Activated CD4-positive, alpha-beta memory T cell treated with anti-CD3 and anti-CD28 coated beads, Interleukin-2, amount 10 ng/mL, durations not matched to agents 7 days and 5 days (primary cell): ENCODE measurements at regions not wholly inside any gene's neighbourhood (a gene's known extent, or its start where the extent isn't known, plus 50 kb on each side); places are given as distances from the start of the nearest gene placed in this dataset.

Experiments used
- CTCF ChIA-PET: fragments of 350-600 bp; sonication (Branson Sonifier 250); formaldehyde crosslinking; loops from one replicate; lab custom pipeline; 2021; ENCODE audit warnings: antibody characterized with exemption, inconsistent platforms; lab: Charles Lee
- POLR2A ChIA-PET: fragments of 350-600 bp; sonication (Branson Sonifier 250); formaldehyde crosslinking; loops from one replicate; lab custom pipeline; 2021; ENCODE audit warnings: antibody characterized with exemption; lab: Charles Lee
- DNase-seq: peaks from one replicate; pipeline ENCODE4 v3.0.0-alpha.2; 2020
- H3K27ac Mint-ChIP-seq: one replicate; pipeline ENCODE4 v1.8.0; 2021; ENCODE audit warnings: mild to moderate bottlenecking, mixed read lengths
- H3K27me3 Mint-ChIP-seq: one replicate; pipeline ENCODE4 v1.8.0; 2021; ENCODE audit warnings: mixed read lengths
- H3K36me3 Mint-ChIP-seq: one replicate; pipeline ENCODE4 v1.8.0; 2021; ENCODE audit warnings: low read depth, mixed read lengths
- H3K4me1 Mint-ChIP-seq: one replicate; pipeline ENCODE4 v1.8.0; 2021; ENCODE audit warnings: mixed read lengths
- H3K4me3 Mint-ChIP-seq: one replicate; pipeline ENCODE4 v1.8.0; 2021; ENCODE audit warnings: mild to moderate bottlenecking, mixed read lengths
- H3K9me3 Mint-ChIP-seq: one replicate; pipeline ENCODE4 v1.8.0; 2021; ENCODE audit warnings: mixed read lengths

- no peaks in the 10 kb centered on the region for H3K36me3 Mint-ChIP-seq
- H3K9me3 Mint-ChIP-seq: peaks cover 10% of the 10 kb centered on the region
- ChIA-PET POLR2A (no interaction called here), CTCF (no interaction called here)
- H3K4me3 Mint-ChIP-seq: no peak overlapping the region
- no peaks in the 10 kb centered on the region for H3K27me3 Mint-ChIP-seq
- no peak for DNase-seq
- no peak overlapping the region for H3K27ac Mint-ChIP-seq
- no peaks in the 10 kb centered on the region for H3K4me1 Mint-ChIP-seq
These were observed 305.4 kb upstream of the SEL1L start for GRCh38 chr14:81839056-81839455.

GRCh38 chr14:81841346-81841745 is 307.7 kb upstream of the SEL1L start:
- CTCF ChIA-PET: no interaction called here
- POLR2A ChIA-PET: no interaction called here
- H3K4me3 Mint-ChIP-seq: no peak overlapping the region
- no peaks in the 10 kb centered on the region for H3K4me1 Mint-ChIP-seq
- H3K27me3 Mint-ChIP-seq: no peaks in the 10 kb centered on the region
- no peak for DNase-seq
- peaks cover 5% of the 10 kb centered on the region for H3K9me3 Mint-ChIP-seq
- H3K27ac Mint-ChIP-seq: no peak overlapping the region
- no peaks in the 10 kb centered on the region for H3K36me3 Mint-ChIP-seq

- POLR2A ChIA-PET: no interaction called here
- no peak overlapping the region for H3K4me3 Mint-ChIP-seq
- no peaks in the 10 kb centered on the region for H3K4me1 Mint-ChIP-seq
- H3K27me3 Mint-ChIP-seq: no peaks in the 10 kb centered on the region
- H3K9me3 Mint-ChIP-seq: peaks cover 11% of the 10 kb centered on the region
- no peak for DNase-seq
- CTCF ChIA-PET: no interaction called here
- H3K36me3 Mint-ChIP-seq: no peaks in the 10 kb centered on the region
- no peak overlapping the region for H3K27ac Mint-ChIP-seq
These were observed 316.1 kb upstream of the SEL1L start for GRCh38 chr14:81849714-81850113.

- POLR2A ChIA-PET: no interaction called here
- peaks cover 25% of the 10 kb centered on the region for H3K9me3 Mint-ChIP-seq
- H3K4me1 Mint-ChIP-seq: no peaks in the 10 kb centered on the region
- H3K27me3 Mint-ChIP-seq: no peaks in the 10 kb centered on the region
- no peak overlapping the region for H3K4me3 Mint-ChIP-seq
- CTCF ChIA-PET: no interaction called here
- no peak overlapping the region for H3K27ac Mint-ChIP-seq
- no peaks in the 10 kb centered on the region for H3K36me3 Mint-ChIP-seq
- no peak for DNase-seq
These were observed 321.4 kb upstream of the SEL1L start for GRCh38 chr14:81855007-81855406.

GRCh38 chr14:81859046-81859445 is 325.4 kb upstream of the SEL1L start:
- H3K4me1 Mint-ChIP-seq: no peaks in the 10 kb centered on the region
- no peak for DNase-seq
- ChIA-PET POLR2A (no interaction called here), CTCF (no interaction called here)
- H3K27ac Mint-ChIP-seq: no peak overlapping the region
- peaks cover 27% of the 10 kb centered on the region for H3K9me3 Mint-ChIP-seq
- H3K27me3 Mint-ChIP-seq: no peaks in the 10 kb centered on the region
- H3K36me3 Mint-ChIP-seq: no peaks in the 10 kb centered on the region
- H3K4me3 Mint-ChIP-seq: no peak overlapping the region

GRCh38 chr14:81868172-81868571 is 334.5 kb upstream of the SEL1L start:
- ChIA-PET POLR2A (no interaction called here), CTCF (no interaction called here)
- peaks cover 7% of the 10 kb centered on the region for H3K9me3 Mint-ChIP-seq

GRCh38 chr14:81871706-81872105 is 338.1 kb upstream of the SEL1L start:
- H3K36me3 Mint-ChIP-seq: no peaks in the 10 kb centered on the region
- POLR2A ChIA-PET: no interaction called here
- CTCF ChIA-PET: no interaction called here
- H3K4me3 Mint-ChIP-seq: no peak overlapping the region
- peaks cover 20% of the 10 kb centered on the region for H3K9me3 Mint-ChIP-seq
- DNase-seq: no peak
- no peak overlapping the region for H3K27ac Mint-ChIP-seq
- H3K4me1 Mint-ChIP-seq: no peaks in the 10 kb centered on the region
- H3K27me3 Mint-ChIP-seq: no peaks in the 10 kb centered on the region

More at GRCh38 chr14:81868172-81868571, 334.5 kb upstream of the SEL1L start:
- no peak overlapping the region for H3K4me3 Mint-ChIP-seq
- H3K27ac Mint-ChIP-seq: no peak overlapping the region
- no peaks in the 10 kb centered on the region for H3K36me3 Mint-ChIP-seq
- no peaks in the 10 kb centered on the region for H3K4me1 Mint-ChIP-seq
- no peaks in the 10 kb centered on the region for H3K27me3 Mint-ChIP-seq
- no peak for DNase-seq

GRCh38 chr14:81884382-81884781 is 350.7 kb upstream of the SEL1L start:
- Mint-ChIP-seq H3K27ac (no peak overlapping the region), H3K9me3 (peaks cover 2% of the 10 kb centered on the region), H3K36me3 (no peaks in the 10 kb centered on the region), H3K4me1 (no peaks in the 10 kb centered on the region), H3K4me3 (no peak overlapping the region), H3K27me3 (no peaks in the 10 kb centered on the region)
- CTCF ChIA-PET: no interaction called here
- POLR2A ChIA-PET: no interaction called here
- no peak for DNase-seq

GRCh38 chr14:81886588-81886987 is 352.9 kb upstream of the SEL1L start:
- DNase-seq: no peak
- Mint-ChIP-seq H3K27ac (no peak overlapping the region), H3K9me3 (peaks cover 4% of the 10 kb centered on the region), H3K36me3 (no peaks in the 10 kb centered on the region), H3K4me3 (no peak overlapping the region), H3K27me3 (no peaks in the 10 kb centered on the region), H3K4me1 (no peaks in the 10 kb centered on the region)
- ChIA-PET POLR2A (no interaction called here), CTCF (no interaction called here)

GRCh38 chr14:81889529-81889928 is 355.9 kb upstream of the SEL1L start:
- H3K9me3 Mint-ChIP-seq: peaks cover 6% of the 10 kb centered on the region
- H3K4me1 Mint-ChIP-seq: no peaks in the 10 kb centered on the region
- no peaks in the 10 kb centered on the region for H3K27me3 Mint-ChIP-seq
- no peak overlapping the region for H3K4me3 Mint-ChIP-seq
- ChIA-PET POLR2A (no interaction called here), CTCF (no interaction called here)
- H3K27ac Mint-ChIP-seq: no peak overlapping the region
- no peak for DNase-seq
- no peaks in the 10 kb centered on the region for H3K36me3 Mint-ChIP-seq

GRCh38 chr14:81890020-81890419 is 356.4 kb upstream of the SEL1L start:
- Mint-ChIP-seq H3K4me3 (no peak overlapping the region), H3K9me3 (peaks cover 6% of the 10 kb centered on the region), H3K27ac (no peak overlapping the region), H3K27me3 (no peaks in the 10 kb centered on the region), H3K36me3 (no peaks in the 10 kb centered on the region), H3K4me1 (no peaks in the 10 kb centered on the region)
- DNase-seq: no peak
- ChIA-PET CTCF (no interaction called here), POLR2A (no interaction called here)

GRCh38 chr14:81903477-81903876 is 369.8 kb upstream of the SEL1L start:
- ChIA-PET CTCF (no interaction called here), POLR2A (no interaction called here)
- Mint-ChIP-seq H3K4me1 (no peaks in the 10 kb centered on the region), H3K4me3 (no peak overlapping the region), H3K36me3 (no peaks in the 10 kb centered on the region), H3K27ac (no peak overlapping the region), H3K27me3 (no peaks in the 10 kb centered on the region), H3K9me3 (peaks cover 14% of the 10 kb centered on the region)
- DNase-seq: no peak

- CTCF ChIA-PET: no interaction called here
- no peaks in the 10 kb centered on the region for H3K4me1 Mint-ChIP-seq
These were observed 393.4 kb upstream of the SEL1L start for GRCh38 chr14:81927070-81927469.

GRCh38 chr14:81931828-81932227 is 398.2 kb upstream of the SEL1L start:
- H3K4me1 Mint-ChIP-seq: no peaks in the 10 kb centered on the region
- CTCF ChIA-PET: no interaction called here
- no peak overlapping the region for H3K27ac Mint-ChIP-seq
- H3K36me3 Mint-ChIP-seq: no peaks in the 10 kb centered on the region
- H3K4me3 Mint-ChIP-seq: no peak overlapping the region
- no peaks in the 10 kb centered on the region for H3K9me3 Mint-ChIP-seq
- no peaks in the 10 kb centered on the region for H3K27me3 Mint-ChIP-seq
- POLR2A ChIA-PET: no interaction called here
- DNase-seq: no peak

More at GRCh38 chr14:81927070-81927469, 393.4 kb upstream of the SEL1L start:
- Mint-ChIP-seq H3K27ac (no peak overlapping the region), H3K27me3 (no peaks in the 10 kb centered on the region), H3K4me3 (no peak overlapping the region), H3K9me3 (peaks cover 2% of the 10 kb centered on the region), H3K36me3 (no peaks in the 10 kb centered on the region)
- no peak for DNase-seq
- POLR2A ChIA-PET: no interaction called here

- Mint-ChIP-seq H3K36me3 (no peaks in the 10 kb centered on the region), H3K9me3 (no peaks in the 10 kb centered on the region), H3K4me1 (no peaks in the 10 kb centered on the region), H3K27ac (no peak overlapping the region), H3K4me3 (no peak overlapping the region), H3K27me3 (no peaks in the 10 kb centered on the region)
- POLR2A ChIA-PET: no interaction called here
- DNase-seq: no peak
- CTCF ChIA-PET: no interaction called here
These were observed 402.7 kb upstream of the SEL1L start for GRCh38 chr14:81936348-81936747.
